Endothelial cell of umbilical vein (primary cell): ENCODE measurements at regions not wholly inside any gene's neighbourhood (a gene's known extent, or its start where the extent isn't known, plus 50 kb on each side); places are given as distances from the start of the nearest gene placed in this dataset.

Experiments
- BruUV-seq: library from RNA; stranded (reverse); fragments of 400-500 nt; replicated peaks from 2 replicates; lab custom pipeline; 2021; lab: Mats Ljungman, UMichigan
- CTCF ChIA-PET: fragments of 300-600, 350-600 bp; sonication (Branson Sonifier 250); formaldehyde crosslinking; loops from one replicate; lab custom pipeline; 2021; ENCODE audit warnings: antibody characterized with exemption, inconsistent platforms; lab: Charles Lee
- POLR2A ChIA-PET: fragments of 300-600, 350-600 bp; sonication (Branson Sonifier 250); formaldehyde crosslinking; loops from one replicate; lab custom pipeline; 2021; ENCODE audit warnings: antibody characterized with exemption, inconsistent platforms; lab: Charles Lee
- DNase-seq: peaks from one replicate; pipeline ENCODE4 v3.0.0-alpha.2; 2011; ENCODE audit warnings: low read depth, low spot score
- FAIRE-seq: peaks from 2 replicates; lab custom pipeline; 2011; peaks lifted over from hg19 to GRCh38; lab: Jason Lieb, UNC
- H2AFZ ChIP-seq: 2 replicates; pipeline ENCODE4 v1.6.0; 2012; ENCODE audit warnings: low read depth, low read length, control low read depth, inconsistent platforms
- H3K27ac ChIP-seq: 2 replicates; pipeline ENCODE4 v1.5.1; 2011; ENCODE audit warnings: low read depth, mild to moderate bottlenecking, control low read depth, low read length, moderate library complexity; ENCODE audit not compliant: insufficient read depth
- H3K27me3 ChIP-seq, 2 experiments: 2 replicates each; pipeline versions ENCODE4 v1.6.0 to v1.6.1; 2011; ENCODE audit warnings: low read length in 2 of 2, mixed read lengths in 1 of 2; ENCODE audit not compliant: control insufficient read depth in 2 of 2, insufficient read depth in 2 of 2
- H3K36me3 ChIP-seq, 2 experiments: 2 replicates in 1 of 2; 3 replicates in 1 of 2; pipeline ENCODE4 v1.5.1; 2011; ENCODE audit warnings: low read length in 2 of 2, mild to moderate bottlenecking in 1 of 2, moderate library complexity in 1 of 2; ENCODE audit not compliant: control insufficient read depth in 2 of 2, insufficient read depth in 2 of 2; ENCODE audit errors: extremely low read depth in 1 of 2
- H3K4me1 ChIP-seq: 3 replicates; pipeline ENCODE4 v1.5.1; 2011; ENCODE audit warnings: mild to moderate bottlenecking, low read length; ENCODE audit not compliant: control insufficient read depth, insufficient read depth; ENCODE audit errors: extremely low read depth
- H3K4me2 ChIP-seq: 2 replicates; pipeline ENCODE4 v1.6.1; 2011; ENCODE audit warnings: low read length, control low read depth, mixed read lengths; ENCODE audit not compliant: insufficient read depth
- H3K4me3 ChIP-seq, 3 experiments: fragments of 200-600 bp in 1 of 3; sonication (generic), shearing (Covaris generic) in 1 of 3; replicated peaks in 1 of 3; 2 replicates each; pipeline ENCODE4 v1.5.1; 2011 to 2016; ENCODE audit warnings: control low read depth in 3 of 3, low read length in 3 of 3, mild to moderate bottlenecking in 2 of 3, inconsistent platforms in 1 of 3, low read depth in 1 of 3, moderate library complexity in 1 of 3; ENCODE audit not compliant: insufficient read depth in 1 of 3
- H3K79me2 ChIP-seq: 2 replicates; pipeline ENCODE4 v1.6.0; 2012; ENCODE audit warnings: low read length, inconsistent platforms; ENCODE audit not compliant: control insufficient read depth, insufficient read depth
- H3K9ac ChIP-seq: replicated peaks from 2 replicates; pipeline ENCODE3; 2011; ENCODE audit warnings: low read length, control low read depth; ENCODE audit not compliant: insufficient read depth; ENCODE audit errors: extremely low read depth
- H3K9me1 ChIP-seq: replicated peaks from 3 replicates; pipeline ENCODE4 v1.6.0; 2011; ENCODE audit warnings: mild to moderate bottlenecking, low read length; ENCODE audit not compliant: control insufficient read depth, insufficient read depth; ENCODE audit errors: extremely low read depth
- H3K9me3 ChIP-seq: replicated peaks from 2 replicates; pipeline ENCODE4 v1.5.1; 2012; ENCODE audit warnings: low read length, inconsistent platforms; ENCODE audit not compliant: control insufficient read depth, insufficient read depth
- H4K20me1 ChIP-seq: replicated peaks from 2 replicates; pipeline ENCODE3; 2011; ENCODE audit warnings: mild to moderate bottlenecking, low read length; ENCODE audit not compliant: control insufficient read depth, insufficient read depth; ENCODE audit errors: extremely low read depth
- CTCF ChIP-seq, 2 donors: IDR thresholded peaks; 1 replicate in 1 of 2; 2 replicates in 1 of 2; pipeline ENCODE4 v1.5.1; 2011; ENCODE audit warnings: low read length in 2 of 2, mild to moderate bottlenecking in 2 of 2, moderate library complexity in 2 of 2, control low read depth in 1 of 2, inconsistent platforms in 1 of 2, low read depth in 1 of 2; ENCODE audit not compliant: insufficient read depth in 1 of 2; ENCODE audit errors: extremely low read depth in 1 of 2
- EZH2 ChIP-seq: IDR thresholded peaks from 2 replicates; pipeline ENCODE4 v1.6.1; 2012; ENCODE audit warnings: borderline replicate concordance, low read depth, mild to moderate bottlenecking, moderate library complexity, low read length, inconsistent platforms; ENCODE audit not compliant: severe bottlenecking
- FOS ChIP-seq: IDR thresholded peaks from 2 replicates; pipeline ENCODE4 v1.6.1; 2011; ENCODE audit warnings: mild to moderate bottlenecking, low read length, moderate library complexity, borderline replicate concordance; ENCODE audit not compliant: insufficient read depth
- GATA2 ChIP-seq: IDR thresholded peaks from 2 replicates; pipeline ENCODE4 v1.7.0; 2011; ENCODE audit warnings: low read depth, mild to moderate bottlenecking, moderate library complexity, mixed read lengths, low read length; ENCODE audit not compliant: insufficient read length, insufficient read depth
- JUN ChIP-seq: IDR thresholded peaks from 2 replicates; pipeline ENCODE4 v1.6.1; 2011; ENCODE audit warnings: borderline replicate concordance, low read depth; ENCODE audit not compliant: insufficient read length, insufficient read depth
- MAX ChIP-seq: IDR thresholded peaks from 2 replicates; pipeline ENCODE4 v1.6.1; 2011; ENCODE audit not compliant: insufficient read depth, insufficient read length
- MYC ChIP-seq: IDR thresholded peaks from one replicate; pipeline ENCODE4 v1.6.1; 2011; ENCODE audit warnings: mild to moderate bottlenecking, low read depth, low read length
- POLR2A ChIP-seq: IDR thresholded peaks from 2 replicates; pipeline ENCODE4 v1.6.1; 2012; ENCODE audit warnings: low read depth, mild to moderate bottlenecking, control low read depth, low read length
- POLR2AphosphoS5 ChIP-seq: IDR thresholded peaks from 2 replicates; pipeline ENCODE4 v1.6.1; 2012; ENCODE audit warnings: low read depth, mild to moderate bottlenecking, control low read depth, low read length, moderate library complexity; ENCODE audit not compliant: insufficient read depth
- dilution Hi-C: fragments of 300-500 bp; cut with MboI; formaldehyde crosslinking; loops from one replicate; pipeline ENCODE4 v1.15.0; 2019; ENCODE audit warnings: low sequenced_read_pairs; ENCODE audit not compliant: extremely low pct_ligation_motif_present
- intact Hi-C: fragments of 100-400 bp; cut with micrococcal nuclease; formaldehyde crosslinking; loops from one replicate; pipeline ENCODE4 v1.10.0; 2022

- Histone ChIP-seq H3K27me3 (peaks cover 41 to 68% of the 10 kb centered on the region in 2 experiments), H3K9ac (no peak overlapping the region), H3K79me2 (no peaks in the 10 kb centered on the region), H3K4me2 (no peak overlapping the region), H3K9me3 (no peaks in the 10 kb centered on the region), H2AFZ (no peak overlapping the region), H3K27ac (no peak overlapping the region), H4K20me1 (no peaks in the 10 kb centered on the region), H3K4me1 (peaks cover 8% of the 10 kb centered on the region), H3K9me1 (no peaks in the 10 kb centered on the region), H3K4me3 (no peak overlapping the region), H3K36me3 (no peaks in the 10 kb centered on the region)
- no peak for FAIRE-seq
- ChIA-PET POLR2A (no interaction called here), CTCF (interaction anchor here (1.1 kb wide), 1 partner anchor 11 kb away, joined by 3 read pairs; no protein-coding TSS in a partner anchor)
- intact Hi-C loops (no loop called here), dilution Hi-C loops (no loop called here)
- BruUV-seq: no TSS peak
- DNase-seq: no peak
- no peak for TF ChIP-seq CTCF (IDR thresholded peaks at IDR 0.05; ENCODE audit: extremely low read depth in 1 of 2, insufficient read depth in 1 of 2, low read depth in 1 of 2, low read length in 2 of 2)
- no peak for TF ChIP-seq MAX
- no peak for TF ChIP-seq EZH2
- no peak for TF ChIP-seq JUN
- no peak for TF ChIP-seq FOS
- no peak for TF ChIP-seq MYC
- no peak for TF ChIP-seq POLR2AphosphoS5
- no peak for TF ChIP-seq GATA2
- TF ChIP-seq POLR2A: no peak
These were observed 97.8 kb upstream of the TENM3 start for GRCh38 chr4:182145334-182145905.
